Dermis blood vessel endothelial cell (primary cell): ENCODE measurements at regions not wholly inside any gene's neighbourhood (a gene's known extent, or its start where the extent isn't known, plus 50 kb on each side); places are given as distances from the start of the nearest gene placed in this dataset.
A peak's percentile ranks its signal among the peaks of the same experiment; 100 is the strongest.

Experiments
- DNase-seq: peaks from one replicate; pipeline ENCODE4 v3.0.0; 2010

GRCh38 chr22:46090631-46091201 lies 59.6 kb upstream of the PPARA start:
- peak; percentile 34 for DNase-seq

- DNase-seq = no peak
These were observed 58.9 kb upstream of the PPARA start for GRCh38 chr22:46091277-46091977.

- DNase-seq = no peak
These were observed 58.3 kb upstream of the PPARA start for GRCh38 chr22:46092011-46092410.

GRCh38 chr22:46092670-46093410 lies 57.5 kb upstream of the PPARA start:
- no peak for DNase-seq

GRCh38 chr22:46093796-46094195 lies 56.5 kb upstream of the PPARA start:
- DNase-seq = no peak

GRCh38 chr22:46094676-46095075 lies 55.6 kb upstream of the PPARA start:
- DNase-seq = no peak

- DNase-seq = no peak
These were observed 54.3 kb upstream of the PPARA start for GRCh38 chr22:46096051-46096450.

GRCh38 chr22:46096706-46097230 lies 53.6 kb upstream of the PPARA start:
- no peak for DNase-seq

GRCh38 chr22:46097268-46097900 lies 52.9 kb upstream of the PPARA start:
- no peak for DNase-seq

- DNase-seq = no peak
These were observed 51.5 kb upstream of the PPARA start for GRCh38 chr22:46098525-46099475.

GRCh38 chr22:46099740-46100139 lies 50.6 kb upstream of the PPARA start:
- no peak for DNase-seq

GRCh38 chr22:46100401-46101105 lies 49.8 kb upstream of the PPARA start:
- no peak for DNase-seq
